ENCODE measurements at regions not wholly inside any gene's neighbourhood (a gene's known extent, or its start where the extent isn't known, plus 50 kb on each side); places are given as distances from the start of the nearest gene placed in this dataset.

- peaks cover 8% of the 10 kb centered on the region for H3K4me1 ChIP-seq (ENCODE audit: insufficient read depth, low read length, poor library complexity, severe bottlenecking)
Measured at GRCh38 chr3:30527186-30527585, 79.2 kb upstream of the TGFBR2 start.

GRCh38 chr3:30527720-30528119 lies 78.7 kb upstream of the TGFBR2 start:
- H3K9ac ChIP-seq (ENCODE audit: low read depth, low read length, poor library complexity, severe bottlenecking) = no peak overlapping the region
- no peak overlapping the region for H3K4me2 ChIP-seq (ENCODE audit: low read depth, low read length, poor library complexity, severe bottlenecking)
- no peak overlapping the region for H3K4me3 ChIP-seq (ENCODE audit: low read length, poor library complexity, severe bottlenecking)
- no peaks in the 10 kb centered on the region for H3K27me3 ChIP-seq (ENCODE audit: insufficient read depth, low read length, poor library complexity, severe bottlenecking)
- H3K9me2 ChIP-seq (replicated peaks; ENCODE audit: low read depth, low read length) = no peaks in the 10 kb centered on the region
- H3F3A ChIP-seq (ENCODE audit: low read depth) = no peaks in the 10 kb centered on the region
- H4K20me1 ChIP-seq (ENCODE audit: insufficient read depth, low read length, poor library complexity, severe bottlenecking) = no peaks in the 10 kb centered on the region
- H3K79me2 ChIP-seq (ENCODE audit: insufficient read depth, low read length) = no peaks in the 10 kb centered on the region
- no peaks in the 10 kb centered on the region for H3K36me3 ChIP-seq (ENCODE audit: insufficient read depth, low read length)
- H2AFZ ChIP-seq (ENCODE audit: low read length) = no peak overlapping the region
- no peaks in the 10 kb centered on the region for H3K9me3 ChIP-seq (ENCODE audit: insufficient read depth, low read depth, low read length)
- TF ChIP-seq CTCF (conservative IDR thresholded peaks at IDR 0.05; ENCODE audit: low read length) = no peak
- TF ChIP-seq EZH2phosphoT487 (IDR thresholded peaks at IDR 0.05; ENCODE audit: borderline replicate concordance) = no peak
- peaks cover 8% of the 10 kb centered on the region for H3K4me1 ChIP-seq (ENCODE audit: insufficient read depth, low read length, poor library complexity, severe bottlenecking)

More at GRCh38 chr3:30527186-30527585, 79.2 kb upstream of the TGFBR2 start:
- Histone ChIP-seq H3K27me3 (ENCODE audit: insufficient read depth, low read length, poor library complexity, severe bottlenecking) (no peaks in the 10 kb centered on the region), H3K9ac (ENCODE audit: low read depth, low read length, poor library complexity, severe bottlenecking) (no peak overlapping the region), H3K36me3 (ENCODE audit: insufficient read depth, low read length) (no peaks in the 10 kb centered on the region), H3K4me2 (ENCODE audit: low read depth, low read length, poor library complexity, severe bottlenecking) (no peak overlapping the region), H2AFZ (ENCODE audit: low read length) (no peak overlapping the region), H4K20me1 (ENCODE audit: insufficient read depth, low read length, poor library complexity, severe bottlenecking) (no peaks in the 10 kb centered on the region), H3K4me3 (ENCODE audit: low read length, poor library complexity, severe bottlenecking) (no peak overlapping the region), H3K79me2 (ENCODE audit: insufficient read depth, low read length) (no peaks in the 10 kb centered on the region), H3K9me3 (ENCODE audit: insufficient read depth, low read depth, low read length) (no peaks in the 10 kb centered on the region), H3K9me2 (replicated peaks; ENCODE audit: low read depth, low read length) (no peaks in the 10 kb centered on the region), H3F3A (ENCODE audit: low read depth) (no peaks in the 10 kb centered on the region)
- no peak for TF ChIP-seq CTCF (conservative IDR thresholded peaks at IDR 0.05; ENCODE audit: low read length)
- TF ChIP-seq EZH2phosphoT487 (IDR thresholded peaks at IDR 0.05; ENCODE audit: borderline replicate concordance) = no peak

- no peak overlapping the region for H3K4me3 ChIP-seq (ENCODE audit: low read length, poor library complexity, severe bottlenecking)
- no peak overlapping the region for H3K4me2 ChIP-seq (ENCODE audit: low read depth, low read length, poor library complexity, severe bottlenecking)
- no peaks in the 10 kb centered on the region for H3K9me2 ChIP-seq (replicated peaks; ENCODE audit: low read depth, low read length)
- no peaks in the 10 kb centered on the region for H3K36me3 ChIP-seq (ENCODE audit: insufficient read depth, low read length)
- H3K27me3 ChIP-seq (ENCODE audit: insufficient read depth, low read length, poor library complexity, severe bottlenecking) = no peaks in the 10 kb centered on the region
- H2AFZ ChIP-seq (ENCODE audit: low read length) = no peak overlapping the region
- no peak overlapping the region for H3K9ac ChIP-seq (ENCODE audit: low read depth, low read length, poor library complexity, severe bottlenecking)
- H3F3A ChIP-seq (ENCODE audit: low read depth) = no peaks in the 10 kb centered on the region
- H4K20me1 ChIP-seq (ENCODE audit: insufficient read depth, low read length, poor library complexity, severe bottlenecking) = no peaks in the 10 kb centered on the region
- no peaks in the 10 kb centered on the region for H3K4me1 ChIP-seq (ENCODE audit: insufficient read depth, low read length, poor library complexity, severe bottlenecking)
- no peaks in the 10 kb centered on the region for H3K9me3 ChIP-seq (ENCODE audit: insufficient read depth, low read depth, low read length)
- H3K79me2 ChIP-seq (ENCODE audit: insufficient read depth, low read length) = no peaks in the 10 kb centered on the region
- TF ChIP-seq CTCF (conservative IDR thresholded peaks at IDR 0.05; ENCODE audit: low read length) (no peak), EZH2phosphoT487 (IDR thresholded peaks at IDR 0.05; ENCODE audit: borderline replicate concordance) (no peak)
Measured at GRCh38 chr3:30530084-30530483, 76.3 kb upstream of the TGFBR2 start.
